ENCODE measurements at regions not wholly inside any gene's neighbourhood (a gene's known extent, or its start where the extent isn't known, plus 50 kb on each side); places are given as distances from the start of the nearest gene placed in this dataset.

- no peak overlapping the region for H3K4me2 ChIP-seq (ENCODE audit: low read length)
- H3K27me3 ChIP-seq (ENCODE audit: control insufficient read depth, low read length) = no peaks in the 10 kb centered on the region
- no peak for TF ChIP-seq EZH2phosphoT487 (IDR thresholded peaks at IDR 0.05; ENCODE audit: borderline replicate concordance, low read length)
- TF ChIP-seq, protein P1, sequence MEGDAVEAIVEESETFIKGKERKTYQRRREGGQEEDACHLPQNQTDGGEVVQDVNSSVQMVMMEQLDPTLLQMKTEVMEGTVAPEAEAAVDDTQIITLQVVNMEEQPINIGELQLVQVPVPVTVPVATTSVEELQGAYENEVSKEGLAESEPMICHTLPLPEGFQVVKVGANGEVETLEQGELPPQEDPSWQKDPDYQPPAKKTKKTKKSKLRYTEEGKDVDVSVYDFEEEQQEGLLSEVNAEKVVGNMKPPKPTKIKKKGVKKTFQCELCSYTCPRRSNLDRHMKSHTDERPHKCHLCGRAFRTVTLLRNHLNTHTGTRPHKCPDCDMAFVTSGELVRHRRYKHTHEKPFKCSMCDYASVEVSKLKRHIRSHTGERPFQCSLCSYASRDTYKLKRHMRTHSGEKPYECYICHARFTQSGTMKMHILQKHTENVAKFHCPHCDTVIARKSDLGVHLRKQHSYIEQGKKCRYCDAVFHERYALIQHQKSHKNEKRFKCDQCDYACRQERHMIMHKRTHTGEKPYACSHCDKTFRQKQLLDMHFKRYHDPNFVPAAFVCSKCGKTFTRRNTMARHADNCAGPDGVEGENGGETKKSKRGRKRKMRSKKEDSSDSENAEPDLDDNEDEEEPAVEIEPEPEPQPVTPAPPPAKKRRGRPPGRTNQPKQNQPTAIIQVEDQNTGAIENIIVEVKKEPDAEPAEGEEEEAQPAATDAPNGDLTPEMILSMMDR (IDR thresholded peaks at IDR 0.05; ENCODE audit: low read depth, low read length, poor library complexity, severe bottlenecking) = peak; percentile 48
- H3K9me2 ChIP-seq (replicated peaks; ENCODE audit: control insufficient read depth, low read length) = no peaks in the 10 kb centered on the region
- no peaks in the 10 kb centered on the region for H3F3A ChIP-seq (ENCODE audit: control insufficient read depth, insufficient read depth)
- no peaks in the 10 kb centered on the region for H3K36me3 ChIP-seq (ENCODE audit: control insufficient read depth, low read length)
- no peak overlapping the region for H3K4me3 ChIP-seq (ENCODE audit: low read length)
- no peaks in the 10 kb centered on the region for H3K9me3 ChIP-seq (ENCODE audit: control insufficient read depth, insufficient read depth, low read length)
- H3K27ac ChIP-seq (ENCODE audit: low read depth, low read length) = no peak overlapping the region
- no peaks in the 10 kb centered on the region for H4K20me1 ChIP-seq (ENCODE audit: control insufficient read depth, insufficient read depth, low read depth, low read length)
- no peaks in the 10 kb centered on the region for H3K4me1 ChIP-seq (ENCODE audit: control insufficient read depth, low read length)
- H3K79me2 ChIP-seq (ENCODE audit: control insufficient read depth, low read length) = no peaks in the 10 kb centered on the region
Measured at GRCh38 chrX:79081895-79082512, 62.5 kb upstream of the GPR174 start.

DNA sequence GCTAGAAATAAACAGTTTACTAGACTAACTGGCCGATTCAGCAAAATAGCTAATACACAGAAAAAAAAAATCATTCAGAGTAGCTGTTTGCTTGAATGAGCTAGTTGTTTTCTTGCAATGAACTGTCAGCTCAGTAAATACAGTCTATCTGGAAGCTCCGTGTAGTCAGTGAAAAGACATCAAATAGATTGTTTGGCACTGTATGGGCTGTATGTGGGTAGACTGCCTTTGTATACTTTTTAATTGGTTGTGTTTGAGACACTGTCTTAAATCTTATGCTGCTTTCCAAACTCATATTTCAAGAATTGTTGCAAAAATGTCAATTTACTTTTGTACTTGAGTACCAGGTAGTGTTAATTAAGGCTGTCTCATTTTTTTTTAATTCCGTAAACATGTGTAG lies 61.6 kb upstream of the GPR174 start:
- H3K36me3 ChIP-seq (ENCODE audit: control insufficient read depth, low read length) = no peaks in the 10 kb centered on the region

DNA sequence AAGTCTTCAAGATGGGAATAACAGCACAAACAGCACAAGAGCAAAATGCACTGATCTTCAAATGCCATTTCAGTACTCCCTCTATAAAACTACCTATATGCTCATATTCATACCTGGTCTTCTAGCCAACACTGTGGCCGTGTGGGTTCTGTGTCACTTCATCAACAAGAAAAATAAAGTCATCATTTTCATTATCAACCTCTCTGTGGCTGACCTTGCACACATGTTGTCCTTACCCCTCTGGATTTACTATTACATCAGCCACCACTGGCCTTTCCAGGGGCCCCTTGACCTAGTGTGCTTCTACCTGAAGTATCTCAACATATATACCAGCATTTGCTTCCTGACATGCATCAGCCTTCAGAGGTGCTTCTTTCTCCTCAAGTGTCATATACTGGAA lies 59.6 kb upstream of the GPR174 start:
- TF ChIP-seq, protein P1 (IDR thresholded peaks at IDR 0.05; ENCODE audit: low read depth, low read length, poor library complexity, severe bottlenecking) = no peak
- TF ChIP-seq EZH2phosphoT487 (IDR thresholded peaks at IDR 0.05; ENCODE audit: borderline replicate concordance, low read length) = no peak
- Histone ChIP-seq H3K4me2 (ENCODE audit: low read length) (no peak overlapping the region), H4K20me1 (ENCODE audit: control insufficient read depth, insufficient read depth, low read depth, low read length) (no peaks in the 10 kb centered on the region), H3K4me1 (ENCODE audit: control insufficient read depth, low read length) (no peaks in the 10 kb centered on the region), H3K27me3 (ENCODE audit: control insufficient read depth, low read length) (no peaks in the 10 kb centered on the region), H3K27ac (ENCODE audit: low read depth, low read length) (no peak overlapping the region), H3K79me2 (ENCODE audit: control insufficient read depth, low read length) (no peaks in the 10 kb centered on the region), H3K9me3 (ENCODE audit: control insufficient read depth, insufficient read depth, low read length) (no peaks in the 10 kb centered on the region), H3K9me2 (replicated peaks; ENCODE audit: control insufficient read depth, low read length) (no peaks in the 10 kb centered on the region), H3K36me3 (ENCODE audit: control insufficient read depth, low read length) (no peaks in the 10 kb centered on the region), H3F3A (ENCODE audit: control insufficient read depth, insufficient read depth) (no peaks in the 10 kb centered on the region), H3K4me3 (ENCODE audit: low read length) (no peak overlapping the region)

More for the DNA sequence above, 61.6 kb upstream of the GPR174 start:
- Histone ChIP-seq H3K9me2 (replicated peaks; ENCODE audit: control insufficient read depth, low read length) (no peaks in the 10 kb centered on the region), H3K9me3 (ENCODE audit: control insufficient read depth, insufficient read depth, low read length) (no peaks in the 10 kb centered on the region), H3F3A (ENCODE audit: control insufficient read depth, insufficient read depth) (no peaks in the 10 kb centered on the region), H3K4me3 (ENCODE audit: low read length) (no peak overlapping the region), H3K4me1 (ENCODE audit: control insufficient read depth, low read length) (no peaks in the 10 kb centered on the region), H3K79me2 (ENCODE audit: control insufficient read depth, low read length) (no peaks in the 10 kb centered on the region), H3K4me2 (ENCODE audit: low read length) (no peak overlapping the region), H3K27me3 (ENCODE audit: control insufficient read depth, low read length) (no peaks in the 10 kb centered on the region), H4K20me1 (ENCODE audit: control insufficient read depth, insufficient read depth, low read depth, low read length) (no peaks in the 10 kb centered on the region), H3K27ac (ENCODE audit: low read depth, low read length) (no peak overlapping the region)
- TF ChIP-seq EZH2phosphoT487 (IDR thresholded peaks at IDR 0.05; ENCODE audit: borderline replicate concordance, low read length) = no peak
- TF ChIP-seq, protein P1 (IDR thresholded peaks at IDR 0.05; ENCODE audit: low read depth, low read length, poor library complexity, severe bottlenecking) = no peak
